Kidney (tissue), 13 donors: ENCODE measurements at regions not wholly inside any gene's neighbourhood (a gene's known extent, or its start where the extent isn't known, plus 50 kb on each side); places are given as distances from the start of the nearest gene placed in this dataset.

Experiments
- DNase-seq, 5 donors: peaks; one replicate each; pipeline ENCODE4 v3.0.0-alpha.2; 2013 to 2020
- FAIRE-seq: peaks from 2 replicates; lab custom pipeline; 2012; peaks lifted over from hg19 to GRCh38; lab: Jason Lieb, UNC
- H3K27ac ChIP-seq, 2 donors: one replicate each; pipeline ENCODE4 v1.7.0; 2013; ENCODE audit warnings: low read depth in 2 of 2, low read length in 2 of 2, inconsistent platforms in 1 of 2
- H3K27me3 ChIP-seq: one replicate; pipeline ENCODE4 v1.7.1; 2013; ENCODE audit warnings: low read length, inconsistent platforms; ENCODE audit not compliant: control insufficient read depth, insufficient read depth
- H3K36me3 ChIP-seq, 3 donors: one replicate each; pipeline versions ENCODE4 v1.7.0 to v1.7.1; 2013; ENCODE audit warnings: low read length in 3 of 3, control low read depth in 1 of 3, inconsistent platforms in 1 of 3; ENCODE audit not compliant: insufficient read depth in 3 of 3, control insufficient read depth in 2 of 3
- H3K4me1 ChIP-seq, 3 donors: one replicate each; pipeline versions ENCODE4 v1.7.0 to v1.7.1; 2013; ENCODE audit warnings: low read length in 3 of 3, inconsistent platforms in 1 of 3, low read depth in 1 of 3; ENCODE audit not compliant: control insufficient read depth in 2 of 3, insufficient read depth in 2 of 3
- H3K4me3 ChIP-seq, 3 donors: one replicate each; pipeline versions ENCODE4 v1.7.0 to v1.8.1; 2013; ENCODE audit warnings: low read length in 3 of 3, control low read depth in 1 of 3, inconsistent platforms in 1 of 3
- H3K9ac ChIP-seq, 3 donors: one replicate each; pipeline versions ENCODE4 v1.7.0 to v1.7.1; 2013; ENCODE audit warnings: low read length in 3 of 3, control low read depth in 1 of 3, inconsistent platforms in 1 of 3
- H3K9me3 ChIP-seq, 3 donors: one replicate each; pipeline versions ENCODE4 v1.7.0 to v1.7.1; 2013; ENCODE audit warnings: low read length in 3 of 3, control low read depth in 1 of 3, inconsistent platforms in 1 of 3; ENCODE audit not compliant: control insufficient read depth in 2 of 3, insufficient read depth in 1 of 3
- intact Hi-C: fragments of 100-400 bp; cut with DNase I; formaldehyde crosslinking; loops from one replicate; pipeline ENCODE4 v1.11.1; 2022
- TF ChIP-seq, protein P1 (sequence below): IDR thresholded peaks from 3 replicates; pipeline ENCODE4 v1.5.1; 2012; ENCODE audit warnings: mild to moderate bottlenecking, moderate library complexity, borderline replicate concordance; ENCODE audit not compliant: insufficient read depth; ENCODE audit errors: extremely low read depth
- donor health status: control.
- donor health status: control.
- donor health status: control.
- donor health status: control.
- donor health status: control.
- donor health status: DM: yes; HTN: yes; CAD: no.
- donor health status: Normal renal cell carcinoma (clear cell type).

DNA sequence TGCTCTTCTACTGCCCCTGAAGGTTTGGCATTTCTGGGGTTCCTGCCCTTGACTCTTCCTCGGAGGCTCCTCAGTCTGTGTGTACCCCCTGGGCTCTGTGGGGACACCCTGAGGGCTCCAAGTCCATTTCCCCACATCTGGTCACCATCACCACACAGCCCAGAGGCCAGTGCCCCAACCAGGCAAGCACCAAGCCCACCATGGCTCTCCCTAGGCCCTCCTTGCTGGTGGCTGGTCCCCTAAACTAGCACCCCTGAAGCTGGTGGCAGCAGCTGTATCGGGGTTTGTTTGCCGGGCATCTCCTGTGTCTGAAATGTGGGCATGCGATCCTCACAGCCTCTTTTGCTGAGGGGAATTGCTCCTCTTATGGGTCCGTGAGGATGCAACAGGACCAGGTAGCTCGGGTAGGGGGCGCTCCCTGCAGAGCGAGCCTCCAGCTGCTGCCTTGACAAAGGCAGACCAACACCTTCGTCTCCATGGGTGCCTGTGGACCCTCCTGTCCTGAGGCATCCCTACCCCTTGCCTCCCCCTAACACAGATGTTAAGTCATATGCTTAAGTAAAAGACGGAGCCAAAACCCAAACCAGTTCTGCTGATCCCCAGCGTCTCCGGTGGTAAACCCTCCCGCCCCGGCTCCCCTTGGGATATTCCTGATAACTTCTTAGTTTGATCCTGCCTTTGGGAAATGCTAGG is 138.9 kb upstream of the IRX4 start:
- FAIRE-seq (no peak), DNase-seq (no peak)
- Histone ChIP-seq H3K4me3 (no peak overlapping the region), H3K36me3 (no peaks in the 10 kb centered on the region), H3K4me1 (no peaks in the 10 kb centered on the region), H3K27ac (no peak overlapping the region), H3K9me3 (no peaks in the 10 kb centered on the region), H3K27me3 (no peaks in the 10 kb centered on the region), H3K9ac (no peak overlapping the region)
- intact Hi-C loops = no loop called here
- TF ChIP-seq, protein P1, sequence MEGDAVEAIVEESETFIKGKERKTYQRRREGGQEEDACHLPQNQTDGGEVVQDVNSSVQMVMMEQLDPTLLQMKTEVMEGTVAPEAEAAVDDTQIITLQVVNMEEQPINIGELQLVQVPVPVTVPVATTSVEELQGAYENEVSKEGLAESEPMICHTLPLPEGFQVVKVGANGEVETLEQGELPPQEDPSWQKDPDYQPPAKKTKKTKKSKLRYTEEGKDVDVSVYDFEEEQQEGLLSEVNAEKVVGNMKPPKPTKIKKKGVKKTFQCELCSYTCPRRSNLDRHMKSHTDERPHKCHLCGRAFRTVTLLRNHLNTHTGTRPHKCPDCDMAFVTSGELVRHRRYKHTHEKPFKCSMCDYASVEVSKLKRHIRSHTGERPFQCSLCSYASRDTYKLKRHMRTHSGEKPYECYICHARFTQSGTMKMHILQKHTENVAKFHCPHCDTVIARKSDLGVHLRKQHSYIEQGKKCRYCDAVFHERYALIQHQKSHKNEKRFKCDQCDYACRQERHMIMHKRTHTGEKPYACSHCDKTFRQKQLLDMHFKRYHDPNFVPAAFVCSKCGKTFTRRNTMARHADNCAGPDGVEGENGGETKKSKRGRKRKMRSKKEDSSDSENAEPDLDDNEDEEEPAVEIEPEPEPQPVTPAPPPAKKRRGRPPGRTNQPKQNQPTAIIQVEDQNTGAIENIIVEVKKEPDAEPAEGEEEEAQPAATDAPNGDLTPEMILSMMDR = no peak

GRCh38 chr5:2020730-2021129 is 138.0 kb upstream of the IRX4 start:
- Histone ChIP-seq H3K27ac (no peak overlapping the region), H3K4me3 (no peak overlapping the region), H3K27me3 (no peaks in the 10 kb centered on the region), H3K9ac (no peak overlapping the region), H3K9me3 (no peaks in the 10 kb centered on the region), H3K36me3 (no peaks in the 10 kb centered on the region), H3K4me1 (no peaks in the 10 kb centered on the region)
- intact Hi-C loops = no loop called here
- FAIRE-seq = no peak
- TF ChIP-seq, protein P1 = no peak
- no peak for DNase-seq

- intact Hi-C loops = no loop called here
- H3K4me1 ChIP-seq = no peaks in the 10 kb centered on the region
- no peaks in the 10 kb centered on the region for H3K36me3 ChIP-seq
- FAIRE-seq (no peak), DNase-seq (no peak)
- TF ChIP-seq, protein P1 = no peak
- H3K9ac ChIP-seq = no peak overlapping the region
- no peak overlapping the region for H3K27ac ChIP-seq
- no peaks in the 10 kb centered on the region for H3K27me3 ChIP-seq
- no peak overlapping the region for H3K4me3 ChIP-seq
- H3K9me3 ChIP-seq = no peaks in the 10 kb centered on the region
These were observed 137.0 kb upstream of the IRX4 start for GRCh38 chr5:2019716-2020115.

- Histone ChIP-seq H3K9ac (no peak overlapping the region), H3K27me3 (no peaks in the 10 kb centered on the region), H3K4me3 (no peak overlapping the region), H3K27ac (no peak overlapping the region), H3K4me1 (no peaks in the 10 kb centered on the region), H3K36me3 (no peaks in the 10 kb centered on the region), H3K9me3 (no peaks in the 10 kb centered on the region)
- TF ChIP-seq, protein P1 = no peak
- intact Hi-C loops = no loop called here
- DNase-seq (no peak), FAIRE-seq (no peak)
These were observed 135.6 kb upstream of the IRX4 start for GRCh38 chr5:2018390-2018724.
